HCT116 (cell line): ENCODE measurements at regions not wholly inside any gene's neighbourhood (a gene's known extent, or its start where the extent isn't known, plus 50 kb on each side); places are given as distances from the start of the nearest gene placed in this dataset.

ENCODE experiments used
- ATAC-seq: fragments of 200-7000 bp; cut with Tn5 transposase; 2 replicates; pipeline ENCODE4 v1.9.1; 2020; ENCODE audit warnings: mild to moderate bottlenecking, moderate library complexity
- BruUV-seq: library from RNA; stranded (reverse); fragments of 400-500 nt; replicated peaks from 2 replicates; lab custom pipeline; 2021; lab: Mats Ljungman, UMichigan
- CTCF ChIA-PET: fragments of 300-600 bp; sonication (Branson Sonifier 250); formaldehyde crosslinking; loops from one replicate; lab custom pipeline; 2021; ENCODE audit warnings: antibody characterized with exemption; lab: Charles Lee
- POLR2A ChIA-PET: fragments of 300-600, 350-600 bp; sonication (Branson Sonifier 250); formaldehyde crosslinking; loops from one replicate; lab custom pipeline; 2021; ENCODE audit warnings: antibody characterized with exemption; lab: Charles Lee
- RAD21 ChIA-PET, 2 experiments: fragments of 300-600 bp; sonication (Branson Sonifier 250); formaldehyde crosslinking; loops; one replicate each; lab custom pipeline; 2023; ENCODE audit warnings: low total read pairs in 2 of 2; ENCODE audit not compliant: uncharacterized antibody in 2 of 2, unreplicated experiment in 2 of 2, low non-redundant PET in 1 of 2; lab: Charles Lee
- DNase-seq: peaks from one replicate; pipeline ENCODE4 v3.0.0-alpha.2; 2010; ENCODE audit warnings: low read depth, low spot score
- H2AFZ ChIP-seq: fragments of 200-600 bp; shearing (Covaris generic), sonication (generic); 2 replicates; pipeline ENCODE4 v1.6.1; 2017; ENCODE audit warnings: low read depth, mixed run types, mixed read lengths, antibody characterized with exemption, low read length; ENCODE audit not compliant: poor library complexity, severe bottlenecking
- H3K27ac ChIP-seq: 2 replicates; pipeline ENCODE4 v1.5.1; 2012; ENCODE audit warnings: low read depth, low read length
- H3K27me3 ChIP-seq: fragments of 200-600 bp; sonication (generic); 2 replicates; pipeline ENCODE4 v1.6.1; 2016; ENCODE audit warnings: mixed run types, low read length, mixed read lengths; ENCODE audit not compliant: insufficient read depth
- H3K36me3 ChIP-seq, 2 experiments: fragments of 200-500 bp in 1 of 2; fragments of 200-600 bp in 1 of 2; sonication (Bioruptor generic) in 1 of 2; sonication (generic) in 1 of 2; 2 replicates each; pipeline versions ENCODE4 v1.5.1 to v1.6.1; 2014 to 2016; ENCODE audit warnings: low read length in 2 of 2, inconsistent platforms in 1 of 2, mixed read lengths in 1 of 2, mixed run types in 1 of 2; ENCODE audit not compliant: insufficient read depth in 2 of 2, control insufficient read depth in 1 of 2
- H3K4me1 ChIP-seq, 2 experiments: fragments of 200-600 bp in 1 of 2; sonication (generic) in 1 of 2; 2 replicates each; pipeline versions ENCODE4 v1.5.1 to v1.6.1; 2012 to 2017; ENCODE audit warnings: low read length in 2 of 2, inconsistent platforms in 1 of 2, mild to moderate bottlenecking in 1 of 2, mixed read lengths in 1 of 2, mixed run types in 1 of 2, moderate library complexity in 1 of 2; ENCODE audit not compliant: insufficient read depth in 2 of 2, control insufficient read depth in 1 of 2
- H3K4me2 ChIP-seq: fragments of 200-600 bp; sonication (generic); 2 replicates; pipeline ENCODE4 v1.6.1; 2017; ENCODE audit warnings: mixed run types, low read length, mixed read lengths
- H3K4me3 ChIP-seq, 2 experiments: fragments of 200-600 bp in 1 of 2; sonication (generic) in 1 of 2; replicated peaks in 1 of 2; 2 replicates each; pipeline ENCODE4 v1.5.1; 2011 to 2016; ENCODE audit warnings: low read length in 2 of 2, control low read depth in 1 of 2, low read depth in 1 of 2, mild to moderate bottlenecking in 1 of 2, mixed read lengths in 1 of 2, mixed run types in 1 of 2
- H3K79me2 ChIP-seq: fragments of 200-600 bp; sonication (generic); 2 replicates; pipeline ENCODE4 v1.6.1; 2017; ENCODE audit warnings: mild to moderate bottlenecking, mixed run types, low read length, moderate library complexity, mixed read lengths; ENCODE audit not compliant: insufficient read depth
- H3K9ac ChIP-seq: fragments of 200-600 bp; sonication (generic); 2 replicates; pipeline ENCODE4 v1.6.1; 2016; ENCODE audit warnings: low read length, mixed read lengths
- H3K9me2 ChIP-seq: fragments of 200-600 bp; sonication (generic), shearing (Covaris generic); 2 replicates; pipeline ENCODE4 v1.6.1; 2017; ENCODE audit warnings: mixed run types, mild to moderate bottlenecking, moderate library complexity; ENCODE audit not compliant: insufficient read depth
- H3K9me3 ChIP-seq, 2 experiments: fragments of 200-500 bp in 1 of 2; fragments of 200-600 bp in 1 of 2; sonication (Bioruptor generic) in 1 of 2; sonication (generic) in 1 of 2; 2 replicates each; pipeline ENCODE4 v1.6.1; 2014 to 2017; ENCODE audit warnings: low read length in 2 of 2, mixed read lengths in 2 of 2, inconsistent platforms in 1 of 2, low read depth in 1 of 2, mild to moderate bottlenecking in 1 of 2, mixed run types in 1 of 2, moderate library complexity in 1 of 2; ENCODE audit not compliant: control insufficient read depth in 1 of 2, insufficient read depth in 1 of 2
- H4K20me1 ChIP-seq: fragments of 200-600 bp; sonication (generic), shearing (Covaris generic); 2 replicates; pipeline ENCODE4 v1.6.1; 2017; ENCODE audit warnings: mixed run types, mild to moderate bottlenecking, moderate library complexity; ENCODE audit not compliant: insufficient read depth
- ATF3 ChIP-seq: IDR thresholded peaks from 2 replicates; pipeline ENCODE4 v1.6.1; 2012
- CBX3 ChIP-seq: IDR thresholded peaks from 2 replicates; pipeline ENCODE4 v1.6.1; 2012; ENCODE audit warnings: low read depth
- CEBPB ChIP-seq: IDR thresholded peaks from 2 replicates; pipeline ENCODE4 v1.6.1; 2012; ENCODE audit warnings: low read depth
- ELF1 ChIP-seq: IDR thresholded peaks from 2 replicates; pipeline ENCODE4 v1.6.1; 2012; ENCODE audit warnings: low read depth, borderline replicate concordance
- EZH2 ChIP-seq: fragments of 200-600 bp; sonication (generic); IDR thresholded peaks from 2 replicates; pipeline ENCODE4 v1.6.1; 2017; ENCODE audit warnings: antibody characterized with exemption, mixed run types
- FOSL1 ChIP-seq: IDR thresholded peaks from 2 replicates; pipeline ENCODE4 v1.6.1; 2012; ENCODE audit warnings: low read depth
- JUND ChIP-seq: IDR thresholded peaks from 2 replicates; pipeline ENCODE4 v1.6.1; 2012
- POLR2A ChIP-seq: IDR thresholded peaks from 2 replicates; pipeline ENCODE4 v1.7.0; 2011; ENCODE audit warnings: borderline replicate concordance; ENCODE audit not compliant: insufficient read depth, insufficient read length; ENCODE audit errors: extremely low read depth
- POLR2AphosphoS5 ChIP-seq: IDR thresholded peaks from 2 replicates; pipeline ENCODE4 v1.6.1; 2011; ENCODE audit warnings: mild to moderate bottlenecking, low read depth, low read length, moderate library complexity
- RAD21 ChIP-seq: IDR thresholded peaks from 2 replicates; pipeline ENCODE4 v1.6.1; 2012; ENCODE audit warnings: low read depth, mild to moderate bottlenecking
- SIN3A ChIP-seq: IDR thresholded peaks from 2 replicates; pipeline ENCODE4 v1.6.1; 2012; ENCODE audit warnings: low read depth
- SRF ChIP-seq: IDR thresholded peaks from 2 replicates; pipeline ENCODE4 v1.6.1; 2012; ENCODE audit warnings: low read depth
- TCF7L2 ChIP-seq: IDR thresholded peaks from 2 replicates; pipeline ENCODE4 v1.7.0; 2011; ENCODE audit warnings: borderline replicate concordance, inconsistent platforms; ENCODE audit not compliant: insufficient read depth, insufficient read length; ENCODE audit errors: extremely low read depth
- YY1 ChIP-seq: IDR thresholded peaks from 2 replicates; pipeline ENCODE4 v1.6.1; 2011; ENCODE audit warnings: low read length, low read depth, moderate library complexity, mild to moderate bottlenecking; ENCODE audit not compliant: insufficient replicate concordance; ENCODE audit errors: extremely low read depth
- ZFX ChIP-seq: fragments of 450-650 bp; IDR thresholded peaks from 2 replicates; pipeline ENCODE4 v1.6.1; 2017
- ZNF274 ChIP-seq: fragments of 200-500 bp; sonication (Bioruptor generic); IDR thresholded peaks from 2 replicates; pipeline ENCODE4 v1.6.1; 2014; ENCODE audit warnings: mild to moderate bottlenecking, low read depth, low read length, inconsistent platforms
- intact Hi-C: fragments of 100-400 bp; cut with micrococcal nuclease; formaldehyde crosslinking; loops from 2 replicates; pipeline ENCODE4 v1.10.0; 2022
- TF ChIP-seq, protein P1 (sequence below), 3 experiments: fragments of 200-600 bp in 1 of 3; sonication (generic) in 1 of 3; IDR thresholded peaks in 2 of 3; conservative IDR thresholded peaks in 1 of 3; 2 replicates each; pipeline ENCODE4 v1.5.1; 2012 to 2017; ENCODE audit warnings: low read depth in 2 of 3, low read length in 2 of 3, antibody characterized with exemption in 1 of 3, borderline replicate concordance in 1 of 3, control low read depth in 1 of 3, mild to moderate bottlenecking in 1 of 3, mixed read lengths in 1 of 3, mixed run types in 1 of 3, moderate library complexity in 1 of 3; ENCODE audit not compliant: insufficient read depth in 1 of 3

DNA sequence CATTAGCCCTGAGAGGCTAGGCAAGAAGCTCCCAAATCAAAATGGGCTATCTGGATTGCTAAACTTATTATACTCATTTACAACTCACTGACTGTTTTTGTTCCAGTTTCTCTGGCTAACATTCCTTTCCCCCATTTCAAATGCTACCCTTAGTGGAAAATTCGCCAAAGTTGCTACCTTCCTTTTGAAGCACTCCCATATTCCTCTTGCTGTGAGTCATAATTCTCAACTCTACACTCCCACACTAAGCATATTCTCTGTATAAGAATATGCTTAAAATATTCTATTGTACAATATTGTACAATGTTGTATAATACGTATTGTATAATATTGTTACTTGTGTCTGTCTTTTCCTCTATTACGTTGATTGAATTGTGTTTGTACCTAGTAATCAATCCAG lies 398.6 kb downstream of the PYDC2 start:
- Histone ChIP-seq H3K4me3 (no peak overlapping the region), H4K20me1 (no peaks in the 10 kb centered on the region), H3K9me3 (no peaks in the 10 kb centered on the region), H3K9ac (no peak overlapping the region), H3K27ac (no peak overlapping the region), H3K4me2 (no peak overlapping the region), H2AFZ (no peak overlapping the region), H3K36me3 (no peaks in the 10 kb centered on the region), H3K79me2 (no peaks in the 10 kb centered on the region), H3K27me3 (no peaks in the 10 kb centered on the region), H3K4me1 (no peaks in the 10 kb centered on the region), H3K9me2 (no peaks in the 10 kb centered on the region)
- intact Hi-C loops, result no loop called here
- RAD21 ChIA-PET, result no interaction called here
- TF ChIP-seq RAD21 (no peak), CEBPB (no peak), POLR2A (no peak), FOSL1 (no peak), ZFX (no peak), TCF7L2 (no peak), ELF1 (no peak), YY1 (no peak), ATF3 (no peak), POLR2AphosphoS5 (no peak), JUND (no peak), EZH2 (no peak), SIN3A (no peak), SRF (no peak), ZNF274 (no peak), CBX3 (no peak)
- TF ChIP-seq, protein P1, sequence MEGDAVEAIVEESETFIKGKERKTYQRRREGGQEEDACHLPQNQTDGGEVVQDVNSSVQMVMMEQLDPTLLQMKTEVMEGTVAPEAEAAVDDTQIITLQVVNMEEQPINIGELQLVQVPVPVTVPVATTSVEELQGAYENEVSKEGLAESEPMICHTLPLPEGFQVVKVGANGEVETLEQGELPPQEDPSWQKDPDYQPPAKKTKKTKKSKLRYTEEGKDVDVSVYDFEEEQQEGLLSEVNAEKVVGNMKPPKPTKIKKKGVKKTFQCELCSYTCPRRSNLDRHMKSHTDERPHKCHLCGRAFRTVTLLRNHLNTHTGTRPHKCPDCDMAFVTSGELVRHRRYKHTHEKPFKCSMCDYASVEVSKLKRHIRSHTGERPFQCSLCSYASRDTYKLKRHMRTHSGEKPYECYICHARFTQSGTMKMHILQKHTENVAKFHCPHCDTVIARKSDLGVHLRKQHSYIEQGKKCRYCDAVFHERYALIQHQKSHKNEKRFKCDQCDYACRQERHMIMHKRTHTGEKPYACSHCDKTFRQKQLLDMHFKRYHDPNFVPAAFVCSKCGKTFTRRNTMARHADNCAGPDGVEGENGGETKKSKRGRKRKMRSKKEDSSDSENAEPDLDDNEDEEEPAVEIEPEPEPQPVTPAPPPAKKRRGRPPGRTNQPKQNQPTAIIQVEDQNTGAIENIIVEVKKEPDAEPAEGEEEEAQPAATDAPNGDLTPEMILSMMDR (IDR thresholded peaks at IDR 0.05 in 2 of 3, conservative IDR thresholded peaks at IDR 0.05 in 1 of 3; ENCODE audit: borderline replicate concordance in 1 of 3, insufficient read depth in 1 of 3, low read depth in 2 of 3, low read length in 2 of 3), result no peak
- CTCF ChIA-PET, result no interaction called here
- ATAC-seq, result no peak
- DNase-seq, result no peak
- BruUV-seq, result no TSS peak
- POLR2A ChIA-PET, result no interaction called here
